A549 (cell line): ENCODE measurements at regions not wholly inside any gene's neighbourhood (a gene's known extent, or its start where the extent isn't known, plus 50 kb on each side); places are given as distances from the start of the nearest gene placed in this dataset.
"Not testable (repeated sequence)": the region's sequence is repeated elsewhere in the genome, so short reads cannot be mapped to it uniquely, and the experiment has no call there.

Source experiments
- ATAC-seq, 2 experiments: fragments of 200-7000 bp in 1 of 2; fragments of >200 bp in 1 of 2; cut with Nextera tagmentation in 1 of 2; cut with Tn5 transposase in 1 of 2; 3 replicates each; pipeline versions ENCODE4 v1.8.0 to v1.9.1; 2018 to 2020; ENCODE audit warnings: mild to moderate bottlenecking in 1 of 2, moderate library complexity in 1 of 2
- CTCF ChIA-PET: fragments of 300-600 bp; sonication (Branson Sonifier 250); formaldehyde crosslinking; extraction: SDS; loops from one replicate; lab custom pipeline; 2021; ENCODE audit warnings: antibody characterized with exemption, inconsistent platforms; lab: Yijun Ruan, JAX
- POLR2A ChIA-PET: fragments of 350-600 bp; formaldehyde crosslinking; extraction: SDS; loops from one replicate; lab custom pipeline; 2021; ENCODE audit warnings: antibody characterized with exemption, inconsistent platforms; lab: Yijun Ruan, JAX
- DNase-seq, 2 experiments: peaks; one replicate each; pipeline versions ENCODE4 v3.0.0 to v3.0.0-alpha.2; 2011 to 2016; ENCODE audit warnings: low read depth in 1 of 2, low spot score in 1 of 2
- FAIRE-seq: peaks from 2 replicates; lab custom pipeline; 2011; peaks lifted over from hg19 to GRCh38; lab: Jason Lieb, UNC
- H3K27ac ChIP-seq, 2 experiments: fragments of >200 bp; sonication (Bioruptor Twin); formaldehyde crosslinking; 3 replicates each; pipeline ENCODE4 v1.5.1; 2016 to 2017
- H3K4me1 ChIP-seq: fragments of >200 bp; sonication (Bioruptor Twin); formaldehyde crosslinking; 3 replicates; pipeline ENCODE4 v1.6.1; 2016
- H3K4me2 ChIP-seq: fragments of >200 bp; sonication (Bioruptor Twin); formaldehyde crosslinking; 3 replicates; pipeline ENCODE4 v1.6.1; 2016
- H3K4me3 ChIP-seq: fragments of >200 bp; sonication (Bioruptor Twin); formaldehyde crosslinking; 3 replicates; pipeline ENCODE4 v1.5.1; 2016
- H3K9me3 ChIP-seq: fragments of >200 bp; sonication (Bioruptor Twin); formaldehyde crosslinking; 3 replicates; pipeline ENCODE4 v1.6.1; 2016
- CBX2 ChIP-seq: fragments of 200-600 bp; sonication (generic); IDR thresholded peaks from 2 replicates; pipeline ENCODE4 v1.6.1; 2016; ENCODE audit warnings: low read depth, mild to moderate bottlenecking, borderline replicate concordance
- CEBPB ChIP-seq, 2 experiments: fragments of >200 bp in 1 of 2; sonication (Bioruptor Twin) in 1 of 2; formaldehyde crosslinking in 1 of 2; IDR thresholded peaks; 2 replicates each; pipeline ENCODE4 v1.6.1; 2012 to 2016
- EHF ChIP-seq: fragments of 250-450 bp; sonication (Bioruptor Pico); IDR thresholded peaks from 2 replicates; pipeline ENCODE4 v1.5.0; 2020; ENCODE audit warnings: mild to moderate bottlenecking
- EHMT2 ChIP-seq: fragments of 200-600 bp; sonication (generic); IDR thresholded peaks from 2 replicates; pipeline ENCODE4 v1.6.1; 2016; ENCODE audit warnings: antibody characterized with exemption, low read depth, mild to moderate bottlenecking, moderate library complexity
- FOSL2 ChIP-seq, 2 experiments: fragments of 450-650 bp in 1 of 2; fragments of >200 bp in 1 of 2; sonication (Bioruptor Twin) in 1 of 2; formaldehyde crosslinking; IDR thresholded peaks; 2 replicates each; pipeline versions ENCODE4 v1.5.0 to v1.6.1; 2016 to 2020; ENCODE audit warnings: mild to moderate bottlenecking in 1 of 2, moderate library complexity in 1 of 2
- FOXS1 ChIP-seq: fragments of 250-450 bp; sonication (Bioruptor Pico); IDR thresholded peaks from 2 replicates; pipeline ENCODE4 v1.5.0; 2020; ENCODE audit warnings: mild to moderate bottlenecking, moderate library complexity
- HOXB5 ChIP-seq: fragments of 250-450 bp; sonication (Bioruptor Pico); IDR thresholded peaks from 2 replicates; pipeline ENCODE4 v1.5.0; 2020; ENCODE audit warnings: mild to moderate bottlenecking, moderate library complexity
- JUN ChIP-seq, 2 experiments: fragments of >200 bp; sonication (Bioruptor Twin); formaldehyde crosslinking; IDR thresholded peaks; 2 replicates in 1 of 2; 3 replicates in 1 of 2; pipeline ENCODE4 v1.6.1; 2016 to 2017
- JUNB ChIP-seq: fragments of >200 bp; sonication (Bioruptor Twin); formaldehyde crosslinking; IDR thresholded peaks from 2 replicates; pipeline ENCODE4 v1.6.1; 2016
- KDM1A ChIP-seq: fragments of 200-600 bp; sonication (generic); IDR thresholded peaks from 2 replicates; pipeline ENCODE4 v1.6.1; 2016; ENCODE audit warnings: low read depth, mild to moderate bottlenecking
- MYC ChIP-seq: IDR thresholded peaks from 2 replicates; pipeline ENCODE4 v1.6.1; 2012; ENCODE audit warnings: mild to moderate bottlenecking, inconsistent platforms, low read length, improper control_type of control experiment, borderline replicate concordance
- NPAS2 ChIP-seq: fragments of 250-450 bp; sonication (Bioruptor Pico); IDR thresholded peaks from 2 replicates; pipeline ENCODE4 v1.8.0; 2022; ENCODE audit warnings: mild to moderate bottlenecking, moderate library complexity, borderline replicate concordance
- POLR2A ChIP-seq: IDR thresholded peaks from 2 replicates; pipeline ENCODE4 v1.6.1; 2012; ENCODE audit warnings: mild to moderate bottlenecking, low read length
- POLR2AphosphoS2 ChIP-seq: conservative IDR thresholded peaks from 2 replicates; pipeline ENCODE4 v1.6.1; 2012; ENCODE audit warnings: low read length, improper control_type of control experiment, inconsistent platforms
- RAD21 ChIP-seq, 2 experiments: fragments of >200 bp in 1 of 2; sonication (Bioruptor Twin) in 1 of 2; formaldehyde crosslinking in 1 of 2; IDR thresholded peaks in 1 of 2; conservative IDR thresholded peaks in 1 of 2; 2 replicates in 1 of 2; 3 replicates in 1 of 2; pipeline ENCODE4 v1.6.1; 2012 to 2018; ENCODE audit warnings: inconsistent platforms in 1 of 2
- RFX5 ChIP-seq: fragments of 450-650 bp; IDR thresholded peaks from 2 replicates; pipeline ENCODE4 v1.7.1; 2014; ENCODE audit warnings: antibody characterized with exemption, mild to moderate bottlenecking, moderate library complexity
- TFCP2L1 ChIP-seq: fragments of 250-450 bp; sonication (Bioruptor Pico); IDR thresholded peaks from 2 replicates; pipeline ENCODE4 v1.5.0; 2021; ENCODE audit warnings: mild to moderate bottlenecking
- ZC3H11A ChIP-seq: fragments of 450-650 bp; IDR thresholded peaks from 2 replicates; pipeline ENCODE4 v1.6.1; 2014; ENCODE audit warnings: antibody characterized with exemption, mild to moderate bottlenecking
- WGBS: methylation state at CpG from one replicate; pipeline ENCODE4 v1.1.6; 2017; ENCODE audit errors: missing lambda C conversion rate; 5-methylcytosine and 5-hydroxymethylcytosine counted together
- TF ChIP-seq, protein P1 (sequence below): fragments of >200 bp; sonication (Bioruptor Twin); formaldehyde crosslinking; IDR thresholded peaks from 2 replicates; pipeline ENCODE4 v1.6.1; 2016
- TF ChIP-seq, protein P2 (sequence below): IDR thresholded peaks from 2 replicates; pipeline ENCODE4 v1.6.1; 2012; ENCODE audit warnings: low read depth, borderline replicate concordance
- TF ChIP-seq, protein P3 (sequence below): fragments of 250-450 bp; sonication (Bioruptor Pico); IDR thresholded peaks from 2 replicates; pipeline ENCODE4 v1.5.0; 2021; ENCODE audit warnings: mild to moderate bottlenecking, moderate library complexity, borderline replicate concordance
- TF ChIP-seq, protein P4 (sequence below): fragments of 450-650 bp; IDR thresholded peaks from 2 replicates; pipeline ENCODE4 v1.6.1; 2014; ENCODE audit warnings: antibody characterized with exemption

DNA sequence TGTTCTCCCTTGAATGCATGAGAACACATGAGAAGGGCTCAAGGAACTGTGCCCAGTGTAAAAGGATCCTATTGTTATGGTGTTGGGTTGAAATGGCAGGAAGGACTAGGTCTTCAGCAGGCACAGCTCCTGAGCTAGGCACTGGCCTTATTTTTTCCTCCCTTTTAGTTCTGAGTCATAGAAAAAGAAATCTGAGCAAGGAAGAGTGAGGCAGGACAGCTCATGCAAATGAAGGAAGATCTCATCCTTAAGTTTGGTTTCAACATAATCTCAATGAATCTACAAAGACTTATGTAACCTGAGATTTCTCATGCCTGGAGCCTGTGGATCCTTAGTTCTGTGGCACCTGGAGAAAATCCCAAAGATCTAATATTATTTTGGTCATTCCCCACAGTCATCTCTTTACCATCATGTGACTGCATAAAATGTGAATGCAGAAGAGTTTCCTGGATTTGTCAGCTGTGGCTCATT, 188.6 kb upstream of the TBL1XR1 start:
- POLR2A ChIA-PET: no interaction called here
- DNase-seq: no peak
- no peak overlapping the region for H3K4me3 ChIP-seq
- H3K27ac ChIP-seq: no peak overlapping the region
- no peak for ATAC-seq
- FAIRE-seq: no peak
- no peaks in the 10 kb centered on the region for H3K4me1 ChIP-seq
- no peak for TF ChIP-seq KDM1A
- TF ChIP-seq FOXS1: no peak
- H3K9me3 ChIP-seq: peaks cover 3% of the 10 kb centered on the region; the same call in 1 of the 3 replicates
- no peak overlapping the region for H3K4me2 ChIP-seq
- CTCF ChIA-PET: no interaction called here

DNA sequence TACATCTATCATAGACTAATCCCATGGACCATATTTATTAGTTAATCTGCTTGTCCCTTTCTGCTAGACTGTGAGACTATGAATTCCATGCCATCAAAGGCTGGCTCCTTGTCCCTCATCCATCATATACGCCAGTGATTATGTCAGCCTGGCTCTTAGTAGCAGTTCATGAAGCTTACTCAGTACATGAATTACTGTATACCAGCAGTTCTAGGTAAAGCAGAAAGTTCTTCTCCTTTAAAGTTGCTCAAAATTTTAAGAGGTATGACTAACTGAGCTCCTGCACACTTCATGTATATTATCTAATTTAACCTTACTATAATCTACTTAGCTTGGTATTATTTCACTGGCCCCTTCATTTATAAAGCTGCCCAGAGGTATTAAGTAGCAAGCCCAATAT, 190.9 kb upstream of the TBL1XR1 start:
- ChIA-PET CTCF (no interaction called here), POLR2A (no interaction called here)
- 80% methylated on average over 1 of the region's 1 CpG for WGBS
- Histone ChIP-seq H3K9me3 (no peaks in the 10 kb centered on the region), H3K4me2 (no peak overlapping the region), H3K4me1 (no peaks in the 10 kb centered on the region), H3K27ac (no peak overlapping the region), H3K4me3 (no peak overlapping the region)
- FAIRE-seq (no peak), DNase-seq (no peak), ATAC-seq (no peak)
- no peak for TF ChIP-seq EHMT2
- TF ChIP-seq, protein P1, sequence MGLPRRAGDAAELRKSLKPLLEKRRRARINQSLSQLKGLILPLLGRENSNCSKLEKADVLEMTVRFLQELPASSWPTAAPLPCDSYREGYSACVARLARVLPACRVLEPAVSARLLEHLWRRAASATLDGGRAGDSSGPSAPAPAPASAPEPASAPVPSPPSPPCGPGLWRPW: no peak
- no peak for TF ChIP-seq POLR2AphosphoS2
- TF ChIP-seq CEBPB (IDR thresholded peaks at IDR 0.05): no peak
- TF ChIP-seq FOXS1: no peak
- TF ChIP-seq, protein P2, sequence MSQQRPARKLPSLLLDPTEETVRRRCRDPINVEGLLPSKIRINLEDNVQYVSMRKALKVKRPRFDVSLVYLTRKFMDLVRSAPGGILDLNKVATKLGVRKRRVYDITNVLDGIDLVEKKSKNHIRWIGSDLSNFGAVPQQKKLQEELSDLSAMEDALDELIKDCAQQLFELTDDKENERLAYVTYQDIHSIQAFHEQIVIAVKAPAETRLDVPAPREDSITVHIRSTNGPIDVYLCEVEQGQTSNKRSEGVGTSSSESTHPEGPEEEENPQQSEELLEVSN: no peak
- TF ChIP-seq RAD21 (conservative IDR thresholded peaks at IDR 0.05 in 1 of 2, IDR thresholded peaks at IDR 0.05 in 1 of 2): no peak
- TF ChIP-seq, protein P3, sequence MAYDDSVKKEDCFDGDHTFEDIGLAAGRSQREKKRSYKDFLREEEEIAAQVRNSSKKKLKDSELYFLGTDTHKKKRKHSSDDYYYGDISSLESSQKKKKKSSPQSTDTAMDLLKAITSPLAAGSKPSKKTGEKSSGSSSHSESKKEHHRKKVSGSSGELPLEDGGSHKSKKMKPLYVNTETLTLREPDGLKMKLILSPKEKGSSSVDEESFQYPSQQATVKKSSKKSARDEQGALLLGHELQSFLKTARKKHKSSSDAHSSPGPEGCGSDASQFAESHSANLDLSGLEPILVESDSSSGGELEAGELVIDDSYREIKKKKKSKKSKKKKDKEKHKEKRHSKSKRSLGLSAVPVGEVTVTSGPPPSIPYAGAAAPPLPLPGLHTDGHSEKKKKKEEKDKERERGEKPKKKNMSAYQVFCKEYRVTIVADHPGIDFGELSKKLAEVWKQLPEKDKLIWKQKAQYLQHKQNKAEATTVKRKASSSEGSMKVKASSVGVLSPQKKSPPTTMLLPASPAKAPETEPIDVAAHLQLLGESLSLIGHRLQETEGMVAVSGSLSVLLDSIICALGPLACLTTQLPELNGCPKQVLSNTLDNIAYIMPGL (CRISPR knock-in tag): no peak
- TF ChIP-seq CBX2: no peak
- no peak for TF ChIP-seq TFCP2L1 (CRISPR knock-in tag)
- TF ChIP-seq FOSL2 (IDR thresholded peaks at IDR 0.05): no peak
- no peak for TF ChIP-seq FOSL2 (CRISPR knock-in tag; IDR thresholded peaks at IDR 0.05)

DNA sequence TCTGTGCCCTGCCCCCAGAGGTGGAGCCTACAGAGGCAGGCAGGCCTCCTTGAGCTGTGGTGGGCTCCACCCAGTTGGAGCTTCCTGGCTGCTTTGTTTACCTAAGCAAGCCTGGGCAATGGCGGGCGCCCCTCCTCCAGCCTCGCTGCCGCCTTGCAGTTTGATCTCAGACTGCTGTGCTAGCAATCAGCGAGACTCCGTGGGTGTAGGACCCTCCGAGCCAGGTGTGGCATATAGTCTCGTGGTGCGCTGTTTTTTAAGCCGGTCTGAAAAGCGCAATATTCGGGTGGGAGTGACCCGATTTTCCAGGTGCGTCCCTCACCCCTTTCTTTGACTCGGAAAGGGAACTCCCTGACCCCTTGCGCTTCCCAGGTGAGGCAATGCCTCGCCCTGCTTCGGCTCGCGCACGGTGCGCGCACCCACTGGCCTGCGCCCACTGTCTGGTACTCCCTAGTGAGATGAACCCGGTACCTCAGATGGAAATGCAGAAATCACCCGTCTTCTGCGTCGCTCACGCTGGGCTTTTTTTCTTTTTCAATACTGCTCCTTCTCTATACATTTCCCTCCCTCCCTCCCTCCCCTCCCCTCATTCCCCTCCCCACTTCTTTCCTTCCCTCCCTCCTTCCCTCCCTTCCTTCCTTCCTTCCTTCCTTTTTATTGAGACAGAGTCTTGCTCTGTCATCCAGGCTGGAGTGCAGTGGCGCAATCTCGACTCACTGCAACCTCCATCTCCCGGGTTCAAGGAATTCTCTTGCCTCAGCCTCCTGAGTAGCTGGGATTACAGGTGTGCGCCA, 197.1 kb upstream of the TBL1XR1 start:
- H3K4me1 ChIP-seq, H3K9me3 ChIP-seq, POLR2A ChIA-PET, FAIRE-seq, DNase-seq, CTCF ChIA-PET: not testable (repeated sequence)
- Histone ChIP-seq H3K4me3 (peak overlapping the region; percentile 45), H3K27ac (peak overlapping the region; percentile 71 to 80), H3K4me2 (peak overlapping the region; percentile 67; the same call in 2 of the 3 replicates)
- peak in 1 of 2 experiments; percentile 38; a peak in 1 of 4 replicates for TF ChIP-seq CEBPB (IDR thresholded peaks at IDR 0.05)
- WGBS: 25% methylated on average over 9 of the region's 33 CpGs
- ATAC-seq: peak; percentile 54 to 68; a peak in 4 of 6 replicates

DNA sequence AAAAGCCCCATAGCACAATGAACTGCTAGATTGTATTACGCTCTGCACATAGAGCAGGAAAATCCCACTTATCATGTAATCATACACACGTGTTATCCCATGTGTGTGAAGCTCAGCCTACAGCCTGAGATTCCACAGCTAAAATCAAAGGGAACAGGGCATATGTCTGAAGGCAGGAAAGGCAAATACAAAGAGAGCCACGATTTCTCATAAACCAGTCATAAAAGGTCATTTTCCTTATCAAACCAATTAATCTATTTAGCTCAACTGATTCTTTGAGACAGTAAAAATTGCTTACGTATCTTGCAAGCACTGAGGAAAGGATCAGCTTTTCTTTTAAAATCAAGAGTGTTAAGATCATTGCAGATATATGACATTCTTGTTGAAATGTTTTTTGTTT, 199.5 kb upstream of the TBL1XR1 start:
- no peak overlapping the region for H3K4me2 ChIP-seq
- H3K4me1 ChIP-seq: no peaks in the 10 kb centered on the region
- FAIRE-seq (no peak), DNase-seq (no peak), ATAC-seq (no peak)
- TF ChIP-seq POLR2A (no peak), JUN (IDR thresholded peaks at IDR 0.05) (no peak), RAD21 (conservative IDR thresholded peaks at IDR 0.05 in 1 of 2, IDR thresholded peaks at IDR 0.05 in 1 of 2) (no peak), NPAS2 (no peak), MYC (no peak), JUNB (no peak), KDM1A (no peak), HOXB5 (no peak), CBX2 (no peak), EHF (no peak), ZC3H11A (no peak), RFX5 (no peak)
- TF ChIP-seq, protein P4, sequence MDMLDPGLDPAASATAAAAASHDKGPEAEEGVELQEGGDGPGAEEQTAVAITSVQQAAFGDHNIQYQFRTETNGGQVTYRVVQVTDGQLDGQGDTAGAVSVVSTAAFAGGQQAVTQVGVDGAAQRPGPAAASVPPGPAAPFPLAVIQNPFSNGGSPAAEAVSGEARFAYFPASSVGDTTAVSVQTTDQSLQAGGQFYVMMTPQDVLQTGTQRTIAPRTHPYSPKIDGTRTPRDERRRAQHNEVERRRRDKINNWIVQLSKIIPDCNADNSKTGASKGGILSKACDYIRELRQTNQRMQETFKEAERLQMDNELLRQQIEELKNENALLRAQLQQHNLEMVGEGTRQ: no peak
- 80% methylated on average over 4 of the region's 4 CpGs for WGBS
- POLR2A ChIA-PET: no interaction called here
- H3K27ac ChIP-seq: no peak overlapping the region
- CTCF ChIA-PET: no interaction called here
- H3K4me3 ChIP-seq: no peak overlapping the region
- no peaks in the 10 kb centered on the region for H3K9me3 ChIP-seq
